ENCODE measurements at regions not wholly inside any gene's neighbourhood (a gene's known extent, or its start where the extent isn't known, plus 50 kb on each side); places are given as distances from the start of the nearest gene placed in this dataset.
A peak's percentile ranks its signal among the peaks of the same experiment; 100 is the strongest.
"Not testable (repeated sequence)": the region's sequence is repeated elsewhere in the genome, so short reads cannot be mapped to it uniquely, and the experiment has no call there.

- DNase-seq (ENCODE audit: low spot score) = no peak
Measured at GRCh38 chr12:62190689-62191490, 69.3 kb upstream of the USP15 start.

DNA sequence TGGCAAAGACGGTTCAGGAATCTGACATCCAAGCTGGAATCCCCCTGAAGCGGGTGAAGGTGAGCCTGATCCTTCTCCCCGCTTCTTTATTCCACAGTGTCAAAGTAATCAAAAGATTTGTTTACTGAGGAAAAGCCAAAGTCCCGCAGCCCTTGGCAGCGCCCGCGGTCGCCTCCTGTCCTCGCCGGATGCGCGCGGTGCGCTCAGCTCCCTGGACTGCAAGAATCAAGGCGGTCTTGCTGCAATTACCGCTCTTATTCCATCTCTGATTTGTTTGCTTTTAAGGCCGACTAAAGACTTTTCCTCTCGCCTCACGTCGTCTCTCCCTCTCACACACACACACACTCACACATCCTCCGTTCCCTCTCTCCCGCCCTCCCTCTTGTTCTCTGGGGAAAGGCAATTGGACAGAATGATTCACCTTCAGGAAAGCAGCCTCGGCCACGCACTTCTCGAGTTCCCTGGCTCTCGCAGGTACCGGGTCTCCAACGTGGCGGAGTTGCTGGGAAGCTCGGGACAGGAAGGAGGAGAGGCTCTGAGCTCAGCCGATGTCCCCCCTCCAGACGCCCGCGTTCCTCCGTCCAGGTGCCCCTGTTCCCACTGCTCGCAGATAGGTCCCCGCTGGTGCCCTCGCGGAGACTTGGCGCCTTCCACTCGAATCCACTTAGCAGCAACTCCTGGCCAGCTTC lies 68.6 kb upstream of the USP15 start:
- DNase-seq (ENCODE audit: low spot score) = no peak

GRCh38 chr12:62192180-62192902 lies 67.9 kb upstream of the USP15 start:
- peak; percentile 75 for DNase-seq (ENCODE audit: low spot score)

DNA sequence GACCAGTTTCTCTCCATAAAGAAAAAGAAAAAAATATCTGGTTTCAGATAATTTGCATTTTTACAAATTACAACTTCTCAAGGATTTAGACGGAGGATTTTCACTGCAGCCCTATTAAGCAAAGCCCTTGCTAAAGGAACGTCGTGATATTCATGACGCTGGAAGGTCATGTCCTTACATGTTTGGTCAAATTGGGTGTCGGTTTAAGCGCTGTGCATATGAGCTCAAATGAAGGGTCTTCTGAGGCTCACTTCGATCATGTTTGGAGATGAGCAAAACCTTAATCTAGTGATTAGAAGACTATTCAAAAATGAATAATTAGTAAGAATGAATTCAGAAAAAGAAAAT lies 67.3 kb upstream of the USP15 start:
- no peak for DNase-seq (ENCODE audit: low spot score)

DNA sequence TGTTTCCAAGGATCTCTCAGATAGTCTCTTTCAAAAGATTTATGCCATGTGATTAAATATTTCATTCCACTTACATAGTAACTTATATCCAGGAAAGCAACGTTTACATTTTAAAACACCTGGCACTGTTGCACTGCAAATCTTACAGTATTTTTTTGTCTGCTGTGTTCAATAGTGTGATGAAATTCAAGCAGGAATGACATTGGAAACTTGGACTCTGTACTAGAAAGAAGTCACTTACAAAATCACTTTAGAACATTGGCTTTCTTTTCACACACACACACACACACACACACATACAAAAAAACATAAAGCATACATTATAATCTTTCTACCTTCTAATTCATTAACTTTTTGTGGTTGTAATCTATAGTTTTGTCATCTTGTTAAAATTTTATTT lies 66.2 kb upstream of the USP15 start:
- DNase-seq (ENCODE audit: low spot score) = no peak

- no peak for DNase-seq (ENCODE audit: low spot score)
Measured at GRCh38 chr12:62194616-62195015, 65.6 kb upstream of the USP15 start.

DNA sequence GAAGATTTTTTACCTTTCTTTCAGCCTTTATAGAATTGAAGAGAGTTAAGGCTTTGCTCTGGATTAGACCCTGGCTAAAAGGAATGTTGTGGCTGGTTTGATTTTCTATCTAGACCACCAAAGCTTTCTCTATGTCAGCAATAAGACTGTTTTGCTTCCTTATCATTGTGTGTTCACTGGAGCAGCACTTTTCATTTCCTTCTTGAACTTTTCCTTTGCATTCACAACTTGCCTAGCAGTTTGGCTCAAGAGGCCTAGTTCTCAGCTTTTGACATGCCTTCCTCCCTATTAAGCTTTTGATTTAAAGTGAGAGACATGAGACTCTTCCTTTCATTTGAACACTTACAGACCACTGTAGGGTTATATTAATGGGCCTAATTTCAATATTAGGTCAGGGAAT lies 64.1 kb upstream of the USP15 start:
- no peak for DNase-seq (ENCODE audit: low spot score)

GRCh38 chr12:62202861-62203260 lies 57.3 kb upstream of the USP15 start:
- DNase-seq (ENCODE audit: low spot score) = not testable (repeated sequence)

- DNase-seq (ENCODE audit: low spot score) = no peak
Measured at GRCh38 chr12:62205346-62205745, 54.9 kb upstream of the USP15 start.

DNA sequence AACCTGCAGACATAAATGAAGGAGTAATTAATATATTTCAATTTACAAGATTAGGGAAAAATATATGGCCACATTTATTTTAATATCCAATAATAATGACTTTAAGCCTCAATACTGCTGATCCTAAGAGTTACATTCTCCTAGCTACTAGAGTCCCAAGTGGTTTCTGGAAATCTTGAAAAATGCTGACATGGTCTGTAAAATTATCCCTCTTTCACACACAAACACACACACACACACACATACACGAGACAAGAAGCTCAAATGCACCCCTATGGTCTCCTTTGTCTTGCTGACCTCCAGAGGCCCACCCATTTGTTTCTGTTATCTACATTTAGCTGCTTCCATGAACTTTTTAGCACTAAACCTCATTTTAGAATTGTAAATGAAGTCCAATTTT lies 53.0 kb upstream of the USP15 start:
- no peak for DNase-seq (ENCODE audit: low spot score)

Data from H4 (cell line).